ENCODE measurements at regions not wholly inside any gene's neighbourhood (a gene's known extent, or its start where the extent isn't known, plus 50 kb on each side); places are given as distances from the start of the nearest gene placed in this dataset.

GRCh38 chr5:165108809-165109208 is 1603.4 kb downstream of the MAT2B start:
- intact Hi-C loops (cut with DNase I): no loop called here
- WGBS (ENCODE audit: insufficient coverage, low coverage, low lambda C conversion rate, missing lambda C conversion rate): 31% methylated on average over 3 of the region's 3 CpGs
- ATAC-seq: no peak

GRCh38 chr5:165119175-165119574 is 1613.8 kb downstream of the MAT2B start:
- 54% methylated on average over 2 of the region's 2 CpGs for WGBS (ENCODE audit: insufficient coverage, low coverage, low lambda C conversion rate, missing lambda C conversion rate)
- Histone ChIP-seq H3K4me3 (no peak overlapping the region), H3K4me1 (no peaks in the 10 kb centered on the region), H3K27ac (no peak overlapping the region), H3K9me3 (no peaks in the 10 kb centered on the region), H3K27me3 (no peaks in the 10 kb centered on the region), H3K36me3 (no peaks in the 10 kb centered on the region)
- ATAC-seq (no peak), DNase-seq (no peak)
- intact Hi-C loops (cut with DNase I): no loop called here
- TF ChIP-seq POLR2A (IDR thresholded peaks at IDR 0.05) (no peak), CTCF (IDR thresholded peaks at IDR 0.05) (no peak)

More at GRCh38 chr5:165108809-165109208, 1603.4 kb downstream of the MAT2B start:
- Histone ChIP-seq H3K36me3 (no peaks in the 10 kb centered on the region), H3K9me3 (no peaks in the 10 kb centered on the region), H3K27me3 (no peaks in the 10 kb centered on the region), H3K4me3 (no peak overlapping the region), H3K27ac (no peak overlapping the region), H3K4me1 (no peaks in the 10 kb centered on the region)
- DNase-seq: no peak
- TF ChIP-seq POLR2A (IDR thresholded peaks at IDR 0.05) (no peak), CTCF (IDR thresholded peaks at IDR 0.05) (no peak)

GRCh38 chr5:165126598-165126997 is 1621.2 kb downstream of the MAT2B start:
- WGBS (ENCODE audit: insufficient coverage, low coverage, low lambda C conversion rate, missing lambda C conversion rate): 35% methylated on average over 3 of the region's 3 CpGs

GRCh38 chr5:165127941-165128340 is 1622.5 kb downstream of the MAT2B start:
- ATAC-seq (no peak), DNase-seq (no peak)
- Histone ChIP-seq H3K4me1 (no peaks in the 10 kb centered on the region), H3K9me3 (no peaks in the 10 kb centered on the region), H3K27ac (no peak overlapping the region), H3K27me3 (no peaks in the 10 kb centered on the region), H3K36me3 (no peaks in the 10 kb centered on the region), H3K4me3 (no peak overlapping the region)
- TF ChIP-seq CTCF (IDR thresholded peaks at IDR 0.05): no peak
- no peak for TF ChIP-seq POLR2A (IDR thresholded peaks at IDR 0.05)
- intact Hi-C loops (cut with DNase I): no loop called here
- whole genome bisulfite sequencing (ENCODE audit: insufficient coverage, low coverage, low lambda C conversion rate, missing lambda C conversion rate): 5% methylated on average over 2 of the region's 2 CpGs

More at GRCh38 chr5:165126598-165126997, 1621.2 kb downstream of the MAT2B start:
- ATAC-seq (no peak), DNase-seq (no peak)
- intact Hi-C loops (cut with DNase I): no loop called here
- H3K27me3 ChIP-seq: no peaks in the 10 kb centered on the region
- TF ChIP-seq POLR2A (IDR thresholded peaks at IDR 0.05) (no peak), CTCF (IDR thresholded peaks at IDR 0.05) (no peak)
- H3K27ac ChIP-seq: no peak overlapping the region
- no peak overlapping the region for H3K4me3 ChIP-seq
- H3K9me3 ChIP-seq: no peaks in the 10 kb centered on the region
- H3K36me3 ChIP-seq: no peaks in the 10 kb centered on the region
- no peaks in the 10 kb centered on the region for H3K4me1 ChIP-seq

- ATAC-seq (no peak), DNase-seq (no peak)
- Histone ChIP-seq H3K4me3 (no peak overlapping the region), H3K36me3 (no peaks in the 10 kb centered on the region), H3K27ac (no peak overlapping the region), H3K9me3 (no peaks in the 10 kb centered on the region), H3K4me1 (no peaks in the 10 kb centered on the region), H3K27me3 (no peaks in the 10 kb centered on the region)
- TF ChIP-seq CTCF (IDR thresholded peaks at IDR 0.05): no peak
- no peak for TF ChIP-seq POLR2A (IDR thresholded peaks at IDR 0.05)
- 30% methylated on average over 4 of the region's 4 CpGs for WGBS (ENCODE audit: insufficient coverage, low coverage, low lambda C conversion rate, missing lambda C conversion rate)
- intact Hi-C loops (cut with DNase I): no loop called here
Observed at GRCh38 chr5:165130656-165131055, 1625.2 kb downstream of the MAT2B start.
